ENCODE measurements at regions not wholly inside any gene's neighbourhood (a gene's known extent, or its start where the extent isn't known, plus 50 kb on each side); places are given as distances from the start of the nearest gene placed in this dataset.
"Not testable (repeated sequence)": the region's sequence is repeated elsewhere in the genome, so short reads cannot be mapped to it uniquely, and the experiment has no call there.

- Histone ChIP-seq H3K4me3 (ENCODE audit: low read depth, low read length, poor library complexity, severe bottlenecking) (no peak overlapping the region), H3K27ac (ENCODE audit: low read depth, low read length, poor library complexity, severe bottlenecking) (no peak overlapping the region), H3K36me3 (ENCODE audit: insufficient read depth, low read length, poor library complexity, severe bottlenecking) (no peaks in the 10 kb centered on the region), H3K9me3 (ENCODE audit: low read depth, low read length, poor library complexity, severe bottlenecking) (peaks cover 3% of the 10 kb centered on the region), H3K4me1 (ENCODE audit: insufficient read depth, low read length, poor library complexity, severe bottlenecking) (no peaks in the 10 kb centered on the region), H3K27me3 (replicated peaks; ENCODE audit: insufficient read depth, low read depth, low read length, poor library complexity) (no peaks in the 10 kb centered on the region)
- ChIA-PET POLR2A (ENCODE audit: low non-redundant PET) (no interaction called here), CTCF (no interaction called here)
- DNase-seq (ENCODE audit: low spot score), result no peak
- intact Hi-C loops (cut with micrococcal nuclease; ENCODE audit: unreplicated experiment), result no loop called here
- TF ChIP-seq EZH2 (IDR thresholded peaks at IDR 0.05; ENCODE audit: borderline replicate concordance, low read depth, low read length, poor library complexity, severe bottlenecking), result no peak
- TF ChIP-seq CTCF (conservative IDR thresholded peaks at IDR 0.05; ENCODE audit: low read depth, low read length), result peak; percentile 35; the same call in 1 of the 2 replicates
- BruUV-seq (replicated peaks), result no TSS peak
Measured at GRCh38 chrX:14344172-14344940, 185.0 kb upstream of the GLRA2 start.

- ChIA-PET POLR2A (ENCODE audit: low non-redundant PET) (no interaction called here), CTCF (no interaction called here)
- BruUV-seq (replicated peaks), result no TSS peak
- Histone ChIP-seq H3K27me3 (replicated peaks; ENCODE audit: insufficient read depth, low read depth, low read length, poor library complexity) (no peaks in the 10 kb centered on the region), H3K4me1 (ENCODE audit: insufficient read depth, low read length, poor library complexity, severe bottlenecking) (no peaks in the 10 kb centered on the region), H3K27ac (ENCODE audit: low read depth, low read length, poor library complexity, severe bottlenecking) (no peak overlapping the region), H3K36me3 (ENCODE audit: insufficient read depth, low read length, poor library complexity, severe bottlenecking) (no peaks in the 10 kb centered on the region), H3K9me3 (ENCODE audit: low read depth, low read length, poor library complexity, severe bottlenecking) (peaks cover 3% of the 10 kb centered on the region), H3K4me3 (ENCODE audit: low read depth, low read length, poor library complexity, severe bottlenecking) (no peak overlapping the region)
- TF ChIP-seq EZH2 (IDR thresholded peaks at IDR 0.05; ENCODE audit: borderline replicate concordance, low read depth, low read length, poor library complexity, severe bottlenecking), result no peak
- no peak for TF ChIP-seq CTCF (conservative IDR thresholded peaks at IDR 0.05; ENCODE audit: low read depth, low read length)
- intact Hi-C loops (cut with micrococcal nuclease; ENCODE audit: unreplicated experiment), result no loop called here
- DNase-seq (ENCODE audit: low spot score), result no peak
Measured at GRCh38 chrX:14309431-14309830, 219.9 kb upstream of the GLRA2 start.

GRCh38 chrX:14308976-14309375 lies 220.4 kb upstream of the GLRA2 start:
- CTCF ChIA-PET; BruUV-seq (replicated peaks); POLR2A ChIA-PET (ENCODE audit: low non-redundant PET): not testable (repeated sequence)

GRCh38 chrX:14303891-14304290 lies 225.4 kb upstream of the GLRA2 start:
- DNase-seq (ENCODE audit: low spot score), result no peak

More at GRCh38 chrX:14308976-14309375, 220.4 kb upstream of the GLRA2 start:
- H3K27me3 ChIP-seq (replicated peaks; ENCODE audit: insufficient read depth, low read depth, low read length, poor library complexity); H3K4me1 ChIP-seq (ENCODE audit: insufficient read depth, low read length, poor library complexity, severe bottlenecking); DNase-seq (ENCODE audit: low spot score); H3K27ac ChIP-seq (ENCODE audit: low read depth, low read length, poor library complexity, severe bottlenecking); H3K36me3 ChIP-seq (ENCODE audit: insufficient read depth, low read length, poor library complexity, severe bottlenecking); intact Hi-C loops (cut with micrococcal nuclease; ENCODE audit: unreplicated experiment); H3K4me3 ChIP-seq (ENCODE audit: low read depth, low read length, poor library complexity, severe bottlenecking); H3K9me3 ChIP-seq (ENCODE audit: low read depth, low read length, poor library complexity, severe bottlenecking): not testable (repeated sequence)

GRCh38 chrX:14302561-14302960 lies 226.8 kb upstream of the GLRA2 start:
- H3K4me1 ChIP-seq (ENCODE audit: insufficient read depth, low read length, poor library complexity, severe bottlenecking); H3K27me3 ChIP-seq (replicated peaks; ENCODE audit: insufficient read depth, low read depth, low read length, poor library complexity); H3K27ac ChIP-seq (ENCODE audit: low read depth, low read length, poor library complexity, severe bottlenecking); H3K9me3 ChIP-seq (ENCODE audit: low read depth, low read length, poor library complexity, severe bottlenecking); CTCF ChIA-PET; intact Hi-C loops (cut with micrococcal nuclease; ENCODE audit: unreplicated experiment); H3K36me3 ChIP-seq (ENCODE audit: insufficient read depth, low read length, poor library complexity, severe bottlenecking); DNase-seq (ENCODE audit: low spot score); H3K4me3 ChIP-seq (ENCODE audit: low read depth, low read length, poor library complexity, severe bottlenecking); POLR2A ChIA-PET (ENCODE audit: low non-redundant PET); BruUV-seq (replicated peaks): not testable (repeated sequence)

More at GRCh38 chrX:14303891-14304290, 225.4 kb upstream of the GLRA2 start:
- no TSS peak for BruUV-seq (replicated peaks)
- CTCF ChIA-PET, result no interaction called here
- TF ChIP-seq EZH2 (IDR thresholded peaks at IDR 0.05; ENCODE audit: borderline replicate concordance, low read depth, low read length, poor library complexity, severe bottlenecking), result no peak
- Histone ChIP-seq H3K4me3 (ENCODE audit: low read depth, low read length, poor library complexity, severe bottlenecking) (no peak overlapping the region), H3K4me1 (ENCODE audit: insufficient read depth, low read length, poor library complexity, severe bottlenecking) (no peaks in the 10 kb centered on the region), H3K27ac (ENCODE audit: low read depth, low read length, poor library complexity, severe bottlenecking) (no peak overlapping the region), H3K36me3 (ENCODE audit: insufficient read depth, low read length, poor library complexity, severe bottlenecking) (no peaks in the 10 kb centered on the region), H3K9me3 (ENCODE audit: low read depth, low read length, poor library complexity, severe bottlenecking) (no peaks in the 10 kb centered on the region), H3K27me3 (replicated peaks; ENCODE audit: insufficient read depth, low read depth, low read length, poor library complexity) (no peaks in the 10 kb centered on the region)
- POLR2A ChIA-PET (ENCODE audit: low non-redundant PET), result no interaction called here
- intact Hi-C loops (cut with micrococcal nuclease; ENCODE audit: unreplicated experiment), result no loop called here

Data from A673 (cell line).